ENCODE measurements at regions not wholly inside any gene's neighbourhood (a gene's known extent, or its start where the extent isn't known, plus 50 kb on each side); places are given as distances from the start of the nearest gene placed in this dataset.

GRCh38 chr7:50202052-50202555 lies 102.4 kb upstream of the IKZF1 start:
- no peak for TF ChIP-seq CTCF (IDR thresholded peaks at IDR 0.05)
- no peak for TF ChIP-seq POLR2AphosphoS5 (IDR thresholded peaks at IDR 0.05; ENCODE audit: low read depth, low read length)
- no peak for TF ChIP-seq REST (IDR thresholded peaks at IDR 0.05; ENCODE audit: insufficient read depth in 1 of 2, low read depth in 2 of 2, low read length in 1 of 2)
- no peak for TF ChIP-seq SIN3A (IDR thresholded peaks at IDR 0.05; ENCODE audit: borderline replicate concordance, insufficient read depth, low read depth, low read length)
- TF ChIP-seq TCF7L2 (IDR thresholded peaks at IDR 0.05; ENCODE audit: low read depth, low read length), result no peak
